ENCODE measurements at regions not wholly inside any gene's neighbourhood (a gene's known extent, or its start where the extent isn't known, plus 50 kb on each side); places are given as distances from the start of the nearest gene placed in this dataset.

DNA sequence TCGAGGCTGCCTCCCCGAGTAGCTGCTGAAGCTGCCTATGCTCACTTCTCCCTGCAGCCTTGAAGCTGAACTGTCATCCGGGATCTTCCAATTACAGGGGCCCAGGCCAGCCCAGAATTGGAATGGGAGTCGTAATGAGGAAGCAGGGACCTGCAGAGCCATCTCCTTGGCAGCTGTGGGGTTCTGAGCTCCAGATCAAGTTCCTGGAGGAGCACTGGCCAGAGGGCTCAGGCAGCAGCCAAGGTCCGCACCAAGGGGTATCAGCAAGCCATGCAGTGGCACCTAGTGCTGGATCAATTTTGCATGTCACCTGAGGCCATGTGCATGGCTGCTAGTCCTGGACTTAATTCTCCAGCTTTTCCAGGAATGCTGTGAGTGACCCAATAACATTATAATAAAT, 163.2 kb upstream of the TSHZ2 start:
- H2AFZ ChIP-seq (ENCODE audit: low read length) = no peak overlapping the region
- no peak overlapping the region for H3K4me3 ChIP-seq (replicated peaks in 1 of 4; ENCODE audit: control extremely low read depth in 1 of 4, insufficient read depth in 1 of 4, low read depth in 3 of 4, low read length in 4 of 4)
- no peaks in the 10 kb centered on the region for H3K36me3 ChIP-seq (ENCODE audit: control insufficient read depth, insufficient read depth, low read length)
- H3K9me3 ChIP-seq (ENCODE audit: control insufficient read depth, insufficient read depth, low read depth, low read length) = no peaks in the 10 kb centered on the region
- no peak overlapping the region for H3K4me2 ChIP-seq (ENCODE audit: extremely low read depth, insufficient read depth, low read length)
- H3K27ac ChIP-seq (ENCODE audit: insufficient read depth, low read length) = no peak overlapping the region
- TF ChIP-seq, protein P1, sequence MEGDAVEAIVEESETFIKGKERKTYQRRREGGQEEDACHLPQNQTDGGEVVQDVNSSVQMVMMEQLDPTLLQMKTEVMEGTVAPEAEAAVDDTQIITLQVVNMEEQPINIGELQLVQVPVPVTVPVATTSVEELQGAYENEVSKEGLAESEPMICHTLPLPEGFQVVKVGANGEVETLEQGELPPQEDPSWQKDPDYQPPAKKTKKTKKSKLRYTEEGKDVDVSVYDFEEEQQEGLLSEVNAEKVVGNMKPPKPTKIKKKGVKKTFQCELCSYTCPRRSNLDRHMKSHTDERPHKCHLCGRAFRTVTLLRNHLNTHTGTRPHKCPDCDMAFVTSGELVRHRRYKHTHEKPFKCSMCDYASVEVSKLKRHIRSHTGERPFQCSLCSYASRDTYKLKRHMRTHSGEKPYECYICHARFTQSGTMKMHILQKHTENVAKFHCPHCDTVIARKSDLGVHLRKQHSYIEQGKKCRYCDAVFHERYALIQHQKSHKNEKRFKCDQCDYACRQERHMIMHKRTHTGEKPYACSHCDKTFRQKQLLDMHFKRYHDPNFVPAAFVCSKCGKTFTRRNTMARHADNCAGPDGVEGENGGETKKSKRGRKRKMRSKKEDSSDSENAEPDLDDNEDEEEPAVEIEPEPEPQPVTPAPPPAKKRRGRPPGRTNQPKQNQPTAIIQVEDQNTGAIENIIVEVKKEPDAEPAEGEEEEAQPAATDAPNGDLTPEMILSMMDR (conservative IDR thresholded peaks at IDR 0.05 in 1 of 2, IDR thresholded peaks at IDR 0.05 in 1 of 2; ENCODE audit: low read depth in 1 of 2, low read length in 2 of 2) = no peak
- TF ChIP-seq EZH2 (IDR thresholded peaks at IDR 0.05; ENCODE audit: low read length, missing control alignments) = no peak
- no peak for DNase-seq (ENCODE audit: low read depth in 2 of 2)
- no peaks in the 10 kb centered on the region for H3K79me2 ChIP-seq (ENCODE audit: control insufficient read depth, insufficient read depth, low read length)
- H3K4me1 ChIP-seq (ENCODE audit: control insufficient read depth, extremely low read depth, insufficient read depth, low read length) = no peaks in the 10 kb centered on the region
- no peaks in the 10 kb centered on the region for H4K20me1 ChIP-seq (ENCODE audit: control insufficient read depth, extremely low read depth, insufficient read depth, low read length)
- H3K9ac ChIP-seq (ENCODE audit: insufficient read depth, low read length) = no peak overlapping the region
- H3K27me3 ChIP-seq (ENCODE audit: control insufficient read depth, insufficient read depth, low read length) = no peaks in the 10 kb centered on the region

DNA sequence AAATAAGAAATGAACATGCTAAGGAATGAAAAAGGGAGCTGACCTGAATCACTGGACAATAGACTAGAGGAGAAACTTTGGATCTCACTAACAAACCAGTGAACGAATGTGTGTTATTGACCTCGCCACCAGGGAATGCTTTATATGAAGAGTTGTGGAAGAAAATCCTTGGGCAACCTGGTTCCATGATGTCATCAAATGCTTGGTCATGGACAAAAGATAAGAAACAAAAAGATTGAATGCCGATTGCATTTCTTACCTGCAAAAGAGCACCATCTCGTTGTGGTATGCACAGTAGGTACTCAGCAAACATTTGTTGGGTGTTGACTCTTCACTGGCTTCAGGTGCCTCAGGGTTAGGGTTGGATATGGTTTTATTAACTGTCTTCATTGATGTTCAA, 165.2 kb upstream of the TSHZ2 start:
- Histone ChIP-seq H3K79me2 (ENCODE audit: control insufficient read depth, insufficient read depth, low read length) (no peaks in the 10 kb centered on the region), H3K9me3 (ENCODE audit: control insufficient read depth, insufficient read depth, low read depth, low read length) (no peaks in the 10 kb centered on the region), H4K20me1 (ENCODE audit: control insufficient read depth, extremely low read depth, insufficient read depth, low read length) (no peaks in the 10 kb centered on the region), H3K27ac (ENCODE audit: insufficient read depth, low read length) (no peak overlapping the region), H2AFZ (ENCODE audit: low read length) (no peak overlapping the region), H3K4me3 (replicated peaks in 1 of 4; ENCODE audit: control extremely low read depth in 1 of 4, insufficient read depth in 1 of 4, low read depth in 3 of 4, low read length in 4 of 4) (no peak overlapping the region), H3K27me3 (ENCODE audit: control insufficient read depth, insufficient read depth, low read length) (no peaks in the 10 kb centered on the region), H3K36me3 (ENCODE audit: control insufficient read depth, insufficient read depth, low read length) (no peaks in the 10 kb centered on the region), H3K4me2 (ENCODE audit: extremely low read depth, insufficient read depth, low read length) (no peak overlapping the region), H3K4me1 (ENCODE audit: control insufficient read depth, extremely low read depth, insufficient read depth, low read length) (no peaks in the 10 kb centered on the region), H3K9ac (ENCODE audit: insufficient read depth, low read length) (no peak overlapping the region)
- no peak for DNase-seq (ENCODE audit: low read depth in 2 of 2)
- TF ChIP-seq, protein P1 (conservative IDR thresholded peaks at IDR 0.05 in 1 of 2, IDR thresholded peaks at IDR 0.05 in 1 of 2; ENCODE audit: low read depth in 1 of 2, low read length in 2 of 2) = no peak
- TF ChIP-seq EZH2 (IDR thresholded peaks at IDR 0.05; ENCODE audit: low read length, missing control alignments) = no peak

DNA sequence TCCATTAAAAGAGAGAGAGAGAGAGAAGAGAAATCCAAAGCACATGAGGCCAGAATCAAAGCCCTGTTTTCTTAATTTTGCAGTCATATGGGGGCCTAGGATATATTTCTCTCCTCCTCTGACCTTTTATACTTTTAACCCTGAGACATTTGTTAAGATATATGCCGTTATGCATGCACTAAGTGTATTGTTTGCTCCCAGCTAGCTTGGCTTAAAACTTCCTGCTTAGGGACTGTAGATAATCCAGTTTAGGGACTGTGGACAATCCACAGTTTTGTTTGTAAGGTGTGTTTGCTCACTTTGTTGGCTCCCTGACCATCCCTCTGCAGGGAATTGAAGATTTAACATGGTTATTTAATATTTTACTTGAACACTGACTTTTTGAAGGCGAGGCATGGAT, 166.3 kb upstream of the TSHZ2 start:
- H2AFZ ChIP-seq (ENCODE audit: low read length) = no peak overlapping the region
- no peak overlapping the region for H3K4me3 ChIP-seq (replicated peaks in 1 of 4; ENCODE audit: control extremely low read depth in 1 of 4, insufficient read depth in 1 of 4, low read depth in 3 of 4, low read length in 4 of 4)
- no peaks in the 10 kb centered on the region for H3K27me3 ChIP-seq (ENCODE audit: control insufficient read depth, insufficient read depth, low read length)
- no peaks in the 10 kb centered on the region for H3K9me3 ChIP-seq (ENCODE audit: control insufficient read depth, insufficient read depth, low read depth, low read length)
- H3K4me1 ChIP-seq (ENCODE audit: control insufficient read depth, extremely low read depth, insufficient read depth, low read length) = no peaks in the 10 kb centered on the region
- TF ChIP-seq EZH2 (IDR thresholded peaks at IDR 0.05; ENCODE audit: low read length, missing control alignments) = no peak
- TF ChIP-seq, protein P1 (conservative IDR thresholded peaks at IDR 0.05 in 1 of 2, IDR thresholded peaks at IDR 0.05 in 1 of 2; ENCODE audit: low read depth in 1 of 2, low read length in 2 of 2) = no peak
- H3K9ac ChIP-seq (ENCODE audit: insufficient read depth, low read length) = no peak overlapping the region
- no peak overlapping the region for H3K4me2 ChIP-seq (ENCODE audit: extremely low read depth, insufficient read depth, low read length)
- no peak for DNase-seq (ENCODE audit: low read depth in 2 of 2)
- H3K79me2 ChIP-seq (ENCODE audit: control insufficient read depth, insufficient read depth, low read length) = no peaks in the 10 kb centered on the region
- H3K27ac ChIP-seq (ENCODE audit: insufficient read depth, low read length) = no peak overlapping the region
- no peaks in the 10 kb centered on the region for H4K20me1 ChIP-seq (ENCODE audit: control insufficient read depth, extremely low read depth, insufficient read depth, low read length)
- H3K36me3 ChIP-seq (ENCODE audit: control insufficient read depth, insufficient read depth, low read length) = no peaks in the 10 kb centered on the region
